H9 (cell line): ENCODE measurements at regions not wholly inside any gene's neighbourhood (a gene's known extent, or its start where the extent isn't known, plus 50 kb on each side); places are given as distances from the start of the nearest gene placed in this dataset.

Experiments used
- DNase-seq: peaks from one replicate; pipeline ENCODE4 v3.0.0-alpha.2; 2017
- H2AFZ ChIP-seq: one replicate; pipeline ENCODE4 v1.6.1; 2013; ENCODE audit warnings: mild to moderate bottlenecking, low read length, control low read depth, moderate library complexity
- H2AK5ac ChIP-seq: 2 replicates; pipeline ENCODE4 v1.6.1; 2013; ENCODE audit warnings: low read length, control low read depth, mixed read lengths; ENCODE audit not compliant: insufficient read length
- H2BK120ac ChIP-seq: one replicate; pipeline ENCODE4 v1.6.1; 2013; ENCODE audit warnings: low read depth, mild to moderate bottlenecking, low read length, control low read depth, inconsistent platforms; ENCODE audit not compliant: poor library complexity, severe bottlenecking
- H2BK12ac ChIP-seq: 2 replicates; pipeline ENCODE4 v1.6.1; 2013; ENCODE audit warnings: low read length, control low read depth, mixed read lengths, low read depth; ENCODE audit not compliant: insufficient read length
- H2BK15ac ChIP-seq: 2 replicates; pipeline ENCODE4 v1.6.1; 2013; ENCODE audit warnings: low read depth, low read length, control low read depth
- H2BK20ac ChIP-seq: one replicate; pipeline ENCODE4 v1.6.1; 2013; ENCODE audit warnings: low read depth, mild to moderate bottlenecking, low read length, control low read depth, inconsistent platforms; ENCODE audit not compliant: poor library complexity, severe bottlenecking
- H2BK5ac ChIP-seq: 2 replicates; pipeline ENCODE4 v1.6.1; 2013; ENCODE audit warnings: low read length, control low read depth, mixed read lengths; ENCODE audit not compliant: insufficient read length
- H3K14ac ChIP-seq: 2 replicates; pipeline ENCODE4 v1.6.1; 2013; ENCODE audit warnings: low read length, control low read depth; ENCODE audit not compliant: insufficient read depth
- H3K18ac ChIP-seq: 2 replicates; pipeline ENCODE4 v1.6.1; 2013; ENCODE audit warnings: low read depth, mild to moderate bottlenecking, mixed read lengths, low read length, control low read depth; ENCODE audit not compliant: insufficient read length
- H3K23ac ChIP-seq: 2 replicates; pipeline ENCODE4 v1.6.1; 2013; ENCODE audit warnings: low read length, control low read depth, mixed read lengths, low read depth; ENCODE audit not compliant: insufficient read length
- H3K23me2 ChIP-seq: 2 replicates; pipeline ENCODE4 v1.6.1; 2013; ENCODE audit warnings: low read depth, mild to moderate bottlenecking, mixed read lengths, low read length, control low read depth; ENCODE audit not compliant: insufficient read length, poor library complexity, severe bottlenecking
- H3K27ac ChIP-seq: 2 replicates; pipeline ENCODE4 v1.5.1; 2013; ENCODE audit warnings: low read length, control low read depth, mixed read lengths, low read depth; ENCODE audit not compliant: insufficient read length
- H3K27me3 ChIP-seq: 2 replicates; pipeline ENCODE4 v1.6.1; 2013; ENCODE audit warnings: low read length, control low read depth, inconsistent platforms; ENCODE audit not compliant: insufficient read depth
- H3K4ac ChIP-seq: 2 replicates; pipeline ENCODE4 v1.6.1; 2013; ENCODE audit warnings: low read depth, mild to moderate bottlenecking, control low read depth, inconsistent platforms, low read length, moderate library complexity
- H3K4me1 ChIP-seq: 2 replicates; pipeline ENCODE4 v1.6.1; 2013; ENCODE audit warnings: low read length, control low read depth, inconsistent platforms; ENCODE audit not compliant: insufficient read depth
- H3K4me2 ChIP-seq: 2 replicates; pipeline ENCODE4 v1.6.1; 2013; ENCODE audit warnings: low read length, control low read depth, mixed read lengths; ENCODE audit not compliant: insufficient read length, insufficient read depth
- H3K56ac ChIP-seq: 2 replicates; pipeline ENCODE4 v1.6.1; 2013; ENCODE audit warnings: low read depth, mild to moderate bottlenecking, mixed read lengths, low read length, control low read depth; ENCODE audit not compliant: insufficient read length
- H3K79me1 ChIP-seq: 2 replicates; pipeline ENCODE4 v1.6.1; 2013; ENCODE audit warnings: low read depth, mild to moderate bottlenecking, moderate library complexity, low read length, control low read depth, inconsistent platforms; ENCODE audit not compliant: insufficient read depth, poor library complexity, severe bottlenecking
- H3K79me2 ChIP-seq: 2 replicates; pipeline ENCODE4 v1.6.1; 2013; ENCODE audit warnings: low read length, control low read depth, inconsistent platforms; ENCODE audit not compliant: insufficient read depth
- H3K9ac ChIP-seq: 2 replicates; pipeline ENCODE4 v1.6.1; 2013; ENCODE audit warnings: low read length, control low read depth, mixed read lengths; ENCODE audit not compliant: insufficient read length; ENCODE audit errors: extremely low read depth
- H3K9me3 ChIP-seq: one replicate; pipeline ENCODE4 v1.6.1; 2013; ENCODE audit warnings: low read depth, low read length, inconsistent platforms; ENCODE audit not compliant: control insufficient read depth
- H3T11ph ChIP-seq: one replicate; pipeline ENCODE4 v1.6.1; 2013; ENCODE audit warnings: mild to moderate bottlenecking, low read length, control low read depth, inconsistent platforms
- H4K20me1 ChIP-seq: one replicate; pipeline ENCODE4 v1.6.1; 2013; ENCODE audit not compliant: control insufficient read depth, insufficient read length, insufficient read depth
- H4K5ac ChIP-seq: 2 replicates; pipeline ENCODE4 v1.6.1; 2013; ENCODE audit warnings: low read depth, mild to moderate bottlenecking, mixed read lengths, low read length, control low read depth; ENCODE audit not compliant: insufficient read length
- H4K8ac ChIP-seq: replicated peaks from 2 replicates; pipeline ENCODE4 v1.6.1; 2013; ENCODE audit warnings: low read length, control low read depth, mixed read lengths, low read depth; ENCODE audit not compliant: insufficient read length
- H4K91ac ChIP-seq: 2 replicates; pipeline ENCODE4 v1.6.1; 2013; ENCODE audit warnings: low read depth, mild to moderate bottlenecking, moderate library complexity, mixed read lengths, low read length, control low read depth; ENCODE audit not compliant: insufficient read length
- H3K27ac Mint-ChIP-seq, 3 experiments: 2 replicates in 2 of 3; 3 replicates in 1 of 3; pipeline ENCODE4 v1.8.0; 2020 to 2021; ENCODE audit warnings: mixed read lengths in 3 of 3, mild to moderate bottlenecking in 1 of 3, moderate library complexity in 1 of 3
- H3K27me3 Mint-ChIP-seq: 2 replicates; pipeline ENCODE4 v1.8.0; 2021; ENCODE audit warnings: low read depth, mild to moderate bottlenecking, moderate library complexity, mixed read lengths
- H3K36me3 Mint-ChIP-seq, 3 experiments: 2 replicates in 2 of 3; 3 replicates in 1 of 3; pipeline ENCODE4 v1.8.0; 2020 to 2021; ENCODE audit warnings: low read depth in 3 of 3, mixed read lengths in 3 of 3; ENCODE audit not compliant: insufficient read depth in 1 of 3
- H3K4me1 Mint-ChIP-seq, 2 experiments: 2 replicates each; pipeline ENCODE4 v1.8.0; 2020; ENCODE audit warnings: mixed read lengths in 2 of 2
- H3K4me3 Mint-ChIP-seq, 2 experiments: 2 replicates in 1 of 2; 3 replicates in 1 of 2; pipeline ENCODE4 v1.8.0; 2020 to 2021; ENCODE audit warnings: mild to moderate bottlenecking in 2 of 2, mixed read lengths in 2 of 2, moderate library complexity in 1 of 2
- H3K9me3 Mint-ChIP-seq, 2 experiments: 2 replicates in 1 of 2; 3 replicates in 1 of 2; pipeline ENCODE4 v1.8.0; 2020; ENCODE audit warnings: mild to moderate bottlenecking in 2 of 2, mixed read lengths in 2 of 2, moderate library complexity in 1 of 2
- WGBS: extraction: QIAGEN DNeasy Blood & Tissue Kit; methylation state at CpG from one replicate; pipeline ENCODE4 v1.1.7; 2013; ENCODE audit warnings: missing lambda C conversion rate, low lambda C conversion rate, mixed read lengths; ENCODE audit not compliant: insufficient read length; ENCODE audit errors: extremely low coverage; 5-methylcytosine and 5-hydroxymethylcytosine counted together
- TF ChIP-seq, protein P1 (sequence below): fragments of 200-600 bp; sonication (generic); conservative IDR thresholded peaks from 3 replicates; pipeline ENCODE4 v1.8.0; 2021; ENCODE audit warnings: antibody characterized with exemption, mild to moderate bottlenecking

DNA sequence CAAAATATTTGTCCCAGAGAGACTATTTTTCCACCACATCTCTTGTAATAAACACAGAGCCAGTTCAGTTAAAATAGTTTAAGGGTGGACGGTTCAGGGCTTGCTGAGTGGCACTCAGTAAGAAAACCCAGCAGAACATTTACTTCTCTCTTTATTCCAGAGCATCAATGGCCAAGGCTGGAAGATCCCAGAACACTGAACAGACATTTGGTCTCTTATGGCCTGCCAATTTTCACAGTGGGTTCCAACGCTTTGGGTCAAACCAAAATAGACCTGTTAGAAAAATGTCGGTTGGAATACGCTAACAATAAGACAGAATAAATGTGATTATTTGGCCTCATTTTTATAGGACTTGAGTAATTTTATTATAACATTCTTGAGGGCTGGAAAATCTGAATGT lies 580.3 kb upstream of the TMEFF2 start:
- H3T11ph ChIP-seq: no peak overlapping the region
- H3K27ac ChIP-seq: no peak overlapping the region
- no peaks in the 10 kb centered on the region for H4K20me1 ChIP-seq
- no CpG with 5 or more reads among the region's 4 CpGs for WGBS
- H3K4me1 ChIP-seq: no peaks in the 10 kb centered on the region
- H3K56ac ChIP-seq: no peak overlapping the region
- no peaks in the 10 kb centered on the region for H3K9me3 ChIP-seq
- H3K23ac ChIP-seq: no peak overlapping the region
- no peak overlapping the region for H2BK12ac ChIP-seq
- no peak overlapping the region for H2BK120ac ChIP-seq
- no peaks in the 10 kb centered on the region for H3K79me1 ChIP-seq
- no peak overlapping the region for H2BK5ac ChIP-seq
- Mint-ChIP-seq H3K27me3 (no peaks in the 10 kb centered on the region), H3K9me3 (peaks cover 0 to 5% of the 10 kb centered on the region in 2 experiments; a peak in 3 of 5 replicates), H3K4me1 (no peaks in the 10 kb centered on the region), H3K36me3 (peaks cover 0 to 4% (median 0%) of the 10 kb centered on the region in 3 experiments; a peak in 2 of 7 replicates), H3K27ac (no peak overlapping the region), H3K4me3 (no peak overlapping the region)
- no peak overlapping the region for H3K9ac ChIP-seq
- H2BK20ac ChIP-seq: no peak overlapping the region
- no peak overlapping the region for H2AK5ac ChIP-seq
- H2AFZ ChIP-seq: no peak overlapping the region
- no peak overlapping the region for H4K8ac ChIP-seq
- no peaks in the 10 kb centered on the region for H3K23me2 ChIP-seq
- no peak overlapping the region for H4K5ac ChIP-seq
- no peaks in the 10 kb centered on the region for H3K27me3 ChIP-seq
- TF ChIP-seq, protein P1, sequence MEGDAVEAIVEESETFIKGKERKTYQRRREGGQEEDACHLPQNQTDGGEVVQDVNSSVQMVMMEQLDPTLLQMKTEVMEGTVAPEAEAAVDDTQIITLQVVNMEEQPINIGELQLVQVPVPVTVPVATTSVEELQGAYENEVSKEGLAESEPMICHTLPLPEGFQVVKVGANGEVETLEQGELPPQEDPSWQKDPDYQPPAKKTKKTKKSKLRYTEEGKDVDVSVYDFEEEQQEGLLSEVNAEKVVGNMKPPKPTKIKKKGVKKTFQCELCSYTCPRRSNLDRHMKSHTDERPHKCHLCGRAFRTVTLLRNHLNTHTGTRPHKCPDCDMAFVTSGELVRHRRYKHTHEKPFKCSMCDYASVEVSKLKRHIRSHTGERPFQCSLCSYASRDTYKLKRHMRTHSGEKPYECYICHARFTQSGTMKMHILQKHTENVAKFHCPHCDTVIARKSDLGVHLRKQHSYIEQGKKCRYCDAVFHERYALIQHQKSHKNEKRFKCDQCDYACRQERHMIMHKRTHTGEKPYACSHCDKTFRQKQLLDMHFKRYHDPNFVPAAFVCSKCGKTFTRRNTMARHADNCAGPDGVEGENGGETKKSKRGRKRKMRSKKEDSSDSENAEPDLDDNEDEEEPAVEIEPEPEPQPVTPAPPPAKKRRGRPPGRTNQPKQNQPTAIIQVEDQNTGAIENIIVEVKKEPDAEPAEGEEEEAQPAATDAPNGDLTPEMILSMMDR: no peak
- H3K14ac ChIP-seq: no peak overlapping the region
- DNase-seq: no peak
- H3K79me2 ChIP-seq: no peaks in the 10 kb centered on the region
- no peak overlapping the region for H3K4ac ChIP-seq
- no peak overlapping the region for H4K91ac ChIP-seq
- no peak overlapping the region for H2BK15ac ChIP-seq
- no peak overlapping the region for H3K4me2 ChIP-seq
- H3K18ac ChIP-seq: no peak overlapping the region
